ENCODE measurements at regions not wholly inside any gene's neighbourhood (a gene's known extent, or its start where the extent isn't known, plus 50 kb on each side); places are given as distances from the start of the nearest gene placed in this dataset.

DNA sequence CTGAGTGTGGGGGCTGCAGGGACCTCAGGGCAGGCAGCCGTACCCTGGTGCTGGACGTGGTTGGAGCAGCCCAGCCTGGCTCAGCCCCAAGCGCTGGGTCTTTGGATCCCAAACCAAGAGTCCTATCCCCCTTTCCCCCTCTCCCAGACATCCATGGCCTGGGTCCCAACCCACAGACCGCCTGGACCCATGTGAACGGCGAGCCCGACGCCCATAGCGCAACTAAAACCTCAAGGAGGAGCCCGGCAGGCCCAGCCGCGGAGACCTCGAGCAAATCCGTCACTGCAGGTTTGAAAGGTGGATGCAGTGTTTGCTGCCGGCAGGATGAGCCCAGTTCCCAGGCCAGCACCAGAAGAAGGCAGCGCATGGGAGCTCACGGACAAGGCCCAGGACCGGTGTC is 337.0 kb downstream of the BRD1 start:
- TF ChIP-seq, protein P1, sequence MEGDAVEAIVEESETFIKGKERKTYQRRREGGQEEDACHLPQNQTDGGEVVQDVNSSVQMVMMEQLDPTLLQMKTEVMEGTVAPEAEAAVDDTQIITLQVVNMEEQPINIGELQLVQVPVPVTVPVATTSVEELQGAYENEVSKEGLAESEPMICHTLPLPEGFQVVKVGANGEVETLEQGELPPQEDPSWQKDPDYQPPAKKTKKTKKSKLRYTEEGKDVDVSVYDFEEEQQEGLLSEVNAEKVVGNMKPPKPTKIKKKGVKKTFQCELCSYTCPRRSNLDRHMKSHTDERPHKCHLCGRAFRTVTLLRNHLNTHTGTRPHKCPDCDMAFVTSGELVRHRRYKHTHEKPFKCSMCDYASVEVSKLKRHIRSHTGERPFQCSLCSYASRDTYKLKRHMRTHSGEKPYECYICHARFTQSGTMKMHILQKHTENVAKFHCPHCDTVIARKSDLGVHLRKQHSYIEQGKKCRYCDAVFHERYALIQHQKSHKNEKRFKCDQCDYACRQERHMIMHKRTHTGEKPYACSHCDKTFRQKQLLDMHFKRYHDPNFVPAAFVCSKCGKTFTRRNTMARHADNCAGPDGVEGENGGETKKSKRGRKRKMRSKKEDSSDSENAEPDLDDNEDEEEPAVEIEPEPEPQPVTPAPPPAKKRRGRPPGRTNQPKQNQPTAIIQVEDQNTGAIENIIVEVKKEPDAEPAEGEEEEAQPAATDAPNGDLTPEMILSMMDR (IDR thresholded peaks at IDR 0.05), result no peak
- no peak for TF ChIP-seq POLR2A (IDR thresholded peaks at IDR 0.05)

Measured in esophagus squamous epithelium (tissue), 4 donors.